ENCODE measurements at regions not wholly inside any gene's neighbourhood (a gene's known extent, or its start where the extent isn't known, plus 50 kb on each side); places are given as distances from the start of the nearest gene placed in this dataset.

DNA sequence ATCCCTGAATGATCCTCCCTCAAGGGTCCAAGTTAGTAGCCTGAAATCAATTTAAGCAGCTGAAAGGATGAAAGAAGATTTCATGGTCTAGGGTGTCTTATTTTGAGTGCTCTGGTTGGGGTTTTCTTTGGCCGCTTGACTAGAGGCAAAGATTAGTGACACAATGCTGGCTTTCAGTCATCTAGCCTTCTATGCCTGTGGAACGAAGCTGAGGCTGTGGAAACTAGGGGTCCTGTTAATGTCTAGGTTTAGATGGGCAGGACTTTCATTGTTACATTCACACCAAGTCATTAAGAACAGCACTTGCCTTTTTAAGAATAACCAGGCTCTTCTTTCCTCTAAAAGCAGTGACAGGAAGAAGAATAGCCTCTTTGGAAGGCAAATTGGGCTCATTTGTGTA lies 253.8 kb upstream of the E2F7 start:
- no peak for ATAC-seq

GRCh38 chr12:77315407-77315806 lies 250.0 kb upstream of the E2F7 start:
- no peak overlapping the region for H3K27ac ChIP-seq
- TF ChIP-seq, protein P1, sequence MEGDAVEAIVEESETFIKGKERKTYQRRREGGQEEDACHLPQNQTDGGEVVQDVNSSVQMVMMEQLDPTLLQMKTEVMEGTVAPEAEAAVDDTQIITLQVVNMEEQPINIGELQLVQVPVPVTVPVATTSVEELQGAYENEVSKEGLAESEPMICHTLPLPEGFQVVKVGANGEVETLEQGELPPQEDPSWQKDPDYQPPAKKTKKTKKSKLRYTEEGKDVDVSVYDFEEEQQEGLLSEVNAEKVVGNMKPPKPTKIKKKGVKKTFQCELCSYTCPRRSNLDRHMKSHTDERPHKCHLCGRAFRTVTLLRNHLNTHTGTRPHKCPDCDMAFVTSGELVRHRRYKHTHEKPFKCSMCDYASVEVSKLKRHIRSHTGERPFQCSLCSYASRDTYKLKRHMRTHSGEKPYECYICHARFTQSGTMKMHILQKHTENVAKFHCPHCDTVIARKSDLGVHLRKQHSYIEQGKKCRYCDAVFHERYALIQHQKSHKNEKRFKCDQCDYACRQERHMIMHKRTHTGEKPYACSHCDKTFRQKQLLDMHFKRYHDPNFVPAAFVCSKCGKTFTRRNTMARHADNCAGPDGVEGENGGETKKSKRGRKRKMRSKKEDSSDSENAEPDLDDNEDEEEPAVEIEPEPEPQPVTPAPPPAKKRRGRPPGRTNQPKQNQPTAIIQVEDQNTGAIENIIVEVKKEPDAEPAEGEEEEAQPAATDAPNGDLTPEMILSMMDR (IDR thresholded peaks at IDR 0.05), result no peak
- TF ChIP-seq POLR2A (IDR thresholded peaks at IDR 0.05), result no peak
- H3K4me3 ChIP-seq, result no peak overlapping the region
- H3K36me3 ChIP-seq (replicated peaks in 1 of 2; ENCODE audit: insufficient read depth in 1 of 2, low read depth in 2 of 2), result no peaks in the 10 kb centered on the region
- no peaks in the 10 kb centered on the region for H3K4me1 ChIP-seq
- no peak for DNase-seq
- 42 to 44% methylated on average over 3 of the region's 3 CpGs for WGBS, 2 donors
- H3K27me3 ChIP-seq, result no peaks in the 10 kb centered on the region
- ATAC-seq, result no peak
- intact Hi-C loops (cut with DNase I), result no loop called here
- no peaks in the 10 kb centered on the region for H3K9me3 ChIP-seq

More for the DNA sequence above, 253.8 kb upstream of the E2F7 start:
- Histone ChIP-seq H3K4me1 (no peaks in the 10 kb centered on the region), H3K27me3 (no peaks in the 10 kb centered on the region), H3K4me3 (no peak overlapping the region), H3K36me3 (replicated peaks in 1 of 2; ENCODE audit: insufficient read depth in 1 of 2, low read depth in 2 of 2) (no peaks in the 10 kb centered on the region), H3K27ac (no peak overlapping the region), H3K9me3 (no peaks in the 10 kb centered on the region)
- intact Hi-C loops (cut with DNase I), result no loop called here
- DNase-seq, result no peak
- 79 to 80% methylated on average over 2 of the region's 2 CpGs for WGBS, 2 donors
- TF ChIP-seq, protein P1 (IDR thresholded peaks at IDR 0.05), result no peak
- no peak for TF ChIP-seq POLR2A (IDR thresholded peaks at IDR 0.05)

DNA sequence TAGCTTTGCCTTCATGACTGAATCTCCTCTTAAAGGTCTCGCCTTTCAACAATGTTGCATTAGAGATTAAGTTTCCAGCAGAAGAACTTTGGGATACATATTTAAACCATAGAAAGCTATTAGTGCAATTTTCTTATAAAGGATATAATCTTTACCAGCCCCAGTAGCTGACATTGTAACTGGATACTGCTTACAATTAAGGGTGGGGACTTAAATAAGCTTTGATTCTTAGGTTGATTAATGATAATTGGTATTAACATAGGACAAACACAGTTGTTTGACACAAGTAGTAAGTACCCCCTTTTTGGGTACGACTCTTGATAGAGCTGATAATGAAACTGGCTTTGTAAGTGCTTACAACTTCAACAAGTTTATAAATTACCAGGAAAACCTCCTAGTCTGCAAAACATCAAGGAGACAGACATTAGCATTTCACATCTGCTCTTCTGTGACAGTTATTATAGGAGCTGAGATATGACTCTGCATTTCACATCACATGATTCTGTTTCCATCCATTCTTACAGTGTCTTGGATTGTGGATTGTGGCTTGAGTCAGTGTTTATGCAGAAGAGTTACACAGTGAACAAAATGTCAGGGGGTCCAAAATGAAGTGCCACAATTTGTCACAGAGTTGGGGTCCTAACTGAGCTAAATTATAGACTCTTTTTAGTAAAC lies 249.1 kb upstream of the E2F7 start:
- 58 to 65% methylated on average over 2 of the region's 2 CpGs for WGBS, 2 donors
- DNase-seq (no peak), ATAC-seq (no peak)
- no peaks in the 10 kb centered on the region for H3K27me3 ChIP-seq
- intact Hi-C loops (cut with DNase I), result no loop called here
- no peaks in the 10 kb centered on the region for H3K9me3 ChIP-seq
- TF ChIP-seq, protein P1 (IDR thresholded peaks at IDR 0.05), result no peak
- no peak for TF ChIP-seq POLR2A (IDR thresholded peaks at IDR 0.05)
- no peaks in the 10 kb centered on the region for H3K4me1 ChIP-seq
- no peak overlapping the region for H3K27ac ChIP-seq
- H3K36me3 ChIP-seq (replicated peaks in 1 of 2; ENCODE audit: insufficient read depth in 1 of 2, low read depth in 2 of 2), result no peaks in the 10 kb centered on the region
- no peak overlapping the region for H3K4me3 ChIP-seq

DNA sequence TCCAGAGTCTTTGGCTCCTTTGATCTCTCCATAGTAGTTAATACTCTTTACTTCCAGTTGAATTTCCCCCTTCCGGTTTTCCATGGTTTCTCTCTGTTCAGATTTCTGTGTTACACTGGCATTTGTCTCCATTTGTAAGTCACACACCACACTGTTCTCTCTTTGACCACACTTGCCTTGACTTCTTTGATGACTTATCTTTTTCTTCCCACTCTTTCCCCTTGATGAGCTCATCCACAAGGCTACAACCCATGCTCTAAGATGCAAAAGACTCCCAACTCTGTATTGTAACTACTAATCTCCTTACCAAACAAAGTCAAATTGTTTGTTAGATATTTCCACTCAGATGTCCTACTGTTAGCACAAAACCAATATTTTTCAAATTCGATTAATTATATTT lies 242.7 kb upstream of the E2F7 start:
- H3K27me3 ChIP-seq, result no peaks in the 10 kb centered on the region
- no peak overlapping the region for H3K4me3 ChIP-seq
- ATAC-seq, result no peak
- TF ChIP-seq POLR2A (IDR thresholded peaks at IDR 0.05), result no peak
- no peak overlapping the region for H3K27ac ChIP-seq
- no peaks in the 10 kb centered on the region for H3K36me3 ChIP-seq (replicated peaks in 1 of 2; ENCODE audit: insufficient read depth in 1 of 2, low read depth in 2 of 2)
- intact Hi-C loops (cut with DNase I), result no loop called here
- DNase-seq, result no peak
- no peaks in the 10 kb centered on the region for H3K4me1 ChIP-seq
- no peaks in the 10 kb centered on the region for H3K9me3 ChIP-seq
- WGBS, 2 donors, result 71 to 80% methylated on average over 2 of the region's 2 CpGs

GRCh38 chr12:77300811-77301210 lies 235.4 kb upstream of the E2F7 start:
- 37 to 67% methylated on average over 1 of the region's 1 CpG for WGBS, 2 donors

More at GRCh38 chr12:77300811-77301210, 235.4 kb upstream of the E2F7 start:
- no peak overlapping the region for H3K27ac ChIP-seq
- no peaks in the 10 kb centered on the region for H3K27me3 ChIP-seq
- no peak overlapping the region for H3K4me3 ChIP-seq
- DNase-seq (no peak), ATAC-seq (no peak)
- H3K36me3 ChIP-seq (replicated peaks in 1 of 2; ENCODE audit: insufficient read depth in 1 of 2, low read depth in 2 of 2), result no peaks in the 10 kb centered on the region
- intact Hi-C loops (cut with DNase I), result no loop called here
- H3K4me1 ChIP-seq, result no peaks in the 10 kb centered on the region
- H3K9me3 ChIP-seq, result no peaks in the 10 kb centered on the region
- TF ChIP-seq POLR2A (IDR thresholded peaks at IDR 0.05), result no peak
- TF ChIP-seq, protein P1 (IDR thresholded peaks at IDR 0.05), result no peak
